Ramos (cell line): ENCODE measurements at regions not wholly inside any gene's neighbourhood (a gene's known extent, or its start where the extent isn't known, plus 50 kb on each side); places are given as distances from the start of the nearest gene placed in this dataset.
"Not testable (repeated sequence)": the region's sequence is repeated elsewhere in the genome, so short reads cannot be mapped to it uniquely, and the experiment has no call there.

Experiments
- in situ Hi-C: fragments of 300-500 bp; cut with MboI; formaldehyde crosslinking; loops from one replicate; pipeline ENCODE4 v1.14.3; 2022; ENCODE audit warnings: low sequenced_read_pairs; ENCODE audit not compliant: unreplicated experiment

- in situ Hi-C loops: no loop called here
Observed at GRCh38 chr21:18117176-18117575, 127.5 kb upstream of the CHODL start.

GRCh38 chr21:18114810-18115209 is 129.8 kb upstream of the CHODL start:
- in situ Hi-C loops: no loop called here

GRCh38 chr21:18104802-18105201 is 139.8 kb upstream of the CHODL start:
- in situ Hi-C loops: no loop called here

- in situ Hi-C loops: not testable (repeated sequence)
Observed at GRCh38 chr21:18096413-18096812, 148.2 kb upstream of the CHODL start.

GRCh38 chr21:18089786-18090185 is 154.8 kb upstream of the CHODL start:
- in situ Hi-C loops: no loop called here

GRCh38 chr21:18070392-18070791 is 174.2 kb upstream of the CHODL start:
- in situ Hi-C loops: no loop called here

GRCh38 chr21:18069875-18070274 is 174.8 kb upstream of the CHODL start:
- in situ Hi-C loops: no loop called here

GRCh38 chr21:18060402-18060801 is 184.2 kb upstream of the CHODL start:
- in situ Hi-C loops: no loop called here

GRCh38 chr21:18058731-18059398 is 185.8 kb upstream of the CHODL start:
- in situ Hi-C loops: no loop called here

GRCh38 chr21:18053151-18053550 is 191.5 kb upstream of the CHODL start:
- in situ Hi-C loops: no loop called here

GRCh38 chr21:18049461-18049860 is 195.2 kb upstream of the CHODL start:
- in situ Hi-C loops: no loop called here

- in situ Hi-C loops: no loop called here
Observed at GRCh38 chr21:18041012-18041411, 203.6 kb upstream of the CHODL start.

GRCh38 chr21:18030248-18030647 is 211.1 kb upstream of the C21orf91 start:
- in situ Hi-C loops: no loop called here

- in situ Hi-C loops: no loop called here
Observed at GRCh38 chr21:18026359-18026758, 207.2 kb upstream of the C21orf91 start.

- in situ Hi-C loops: no loop called here
Observed at GRCh38 chr21:18023711-18024110, 204.6 kb upstream of the C21orf91 start.

GRCh38 chr21:18023157-18023556 is 204.0 kb upstream of the C21orf91 start:
- in situ Hi-C loops: no loop called here

GRCh38 chr21:18007121-18007520 is 188.0 kb upstream of the C21orf91 start:
- in situ Hi-C loops: no loop called here

- in situ Hi-C loops: no loop called here
Observed at GRCh38 chr21:18006691-18007090, 187.5 kb upstream of the C21orf91 start.

GRCh38 chr21:18002393-18002792 is 183.2 kb upstream of the C21orf91 start:
- in situ Hi-C loops: no loop called here

GRCh38 chr21:18000981-18001686 is 182.0 kb upstream of the C21orf91 start:
- in situ Hi-C loops: no loop called here

GRCh38 chr21:17998599-17998998 is 179.4 kb upstream of the C21orf91 start:
- in situ Hi-C loops: not testable (repeated sequence)

- in situ Hi-C loops: no loop called here
Observed at GRCh38 chr21:17989780-17990179, 170.6 kb upstream of the C21orf91 start.
